GM23248 (cell line): ENCODE measurements at regions not wholly inside any gene's neighbourhood (a gene's known extent, or its start where the extent isn't known, plus 50 kb on each side); places are given as distances from the start of the nearest gene placed in this dataset.

Experiments used
- EZH2 ChIP-seq: fragments of 200-600 bp; sonication (generic); IDR thresholded peaks from 2 replicates; pipeline ENCODE4 v1.6.1; 2018; ENCODE audit warnings: antibody characterized with exemption, mild to moderate bottlenecking; ENCODE audit not compliant: insufficient read depth, poor library complexity, severe bottlenecking
- EZH2phosphoT487 ChIP-seq: fragments of 200-600 bp; sonication (generic); IDR thresholded peaks from 2 replicates; pipeline ENCODE4 v1.6.1; 2018; ENCODE audit warnings: antibody characterized with exemption, moderate library complexity, mild to moderate bottlenecking, low read depth; ENCODE audit not compliant: insufficient read depth

GRCh38 chr19:28291874-28292273 lies 921.1 kb downstream of the UQCRFS1 start:
- TF ChIP-seq EZH2 (no peak), EZH2phosphoT487 (no peak)
